ENCODE measurements at regions not wholly inside any gene's neighbourhood (a gene's known extent, or its start where the extent isn't known, plus 50 kb on each side); places are given as distances from the start of the nearest gene placed in this dataset.

DNA sequence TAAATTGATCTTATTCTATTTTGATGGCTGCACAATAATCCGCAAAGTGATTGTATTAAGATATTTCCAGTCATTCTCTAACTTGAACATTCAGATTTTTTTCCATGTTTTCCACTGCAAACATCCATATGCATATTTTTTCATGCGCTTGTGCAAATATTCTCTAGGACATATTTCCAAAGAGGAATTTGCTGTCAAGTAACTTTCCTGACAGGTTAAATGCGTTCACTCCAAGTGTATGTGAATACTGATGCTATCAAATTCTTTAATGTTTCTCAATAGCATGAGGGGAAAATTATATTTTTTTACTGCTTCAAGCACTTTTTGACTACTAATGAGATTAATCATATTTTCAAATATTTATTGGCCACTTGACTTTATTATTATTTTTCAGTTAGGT lies 135.3 kb upstream of the LGR5 start:
- Histone ChIP-seq H4K5ac (ENCODE audit: insufficient read length, low read depth, low read length) (no peak overlapping the region), H2AK5ac (ENCODE audit: insufficient read length, low read length) (no peak overlapping the region), H2BK15ac (ENCODE audit: low read depth, low read length) (no peak overlapping the region), H3K4ac (ENCODE audit: low read depth, low read length) (no peak overlapping the region), H3K27me3 (ENCODE audit: insufficient read depth, low read length) (no peaks in the 10 kb centered on the region), H3K14ac (ENCODE audit: insufficient read depth, low read length) (no peak overlapping the region), H2BK20ac (ENCODE audit: low read depth, low read length, poor library complexity, severe bottlenecking) (no peak overlapping the region), H4K20me1 (ENCODE audit: control insufficient read depth, insufficient read depth, insufficient read length) (no peaks in the 10 kb centered on the region), H2BK12ac (ENCODE audit: insufficient read length, low read depth, low read length) (no peak overlapping the region), H3K56ac (ENCODE audit: insufficient read length, low read depth, low read length) (no peak overlapping the region), H2BK120ac (ENCODE audit: low read depth, low read length, poor library complexity, severe bottlenecking) (no peak overlapping the region), H4K8ac (replicated peaks; ENCODE audit: insufficient read length, low read depth, low read length) (no peak overlapping the region), H3K27ac (ENCODE audit: insufficient read length, low read depth, low read length) (no peak overlapping the region), H3K79me2 (ENCODE audit: insufficient read depth, low read length) (no peaks in the 10 kb centered on the region), H3K9ac (ENCODE audit: extremely low read depth, insufficient read length, low read length) (no peak overlapping the region), H3K9me3 (ENCODE audit: control insufficient read depth, low read depth, low read length) (no peaks in the 10 kb centered on the region), H2BK5ac (ENCODE audit: insufficient read length, low read length) (no peak overlapping the region), H3K79me1 (ENCODE audit: insufficient read depth, low read depth, low read length, poor library complexity, severe bottlenecking) (no peaks in the 10 kb centered on the region), H4K91ac (ENCODE audit: insufficient read length, low read depth, low read length) (no peak overlapping the region), H3K23ac (ENCODE audit: insufficient read length, low read depth, low read length) (no peak overlapping the region), H3K18ac (ENCODE audit: insufficient read length, low read depth, low read length) (no peak overlapping the region), H3K4me1 (ENCODE audit: insufficient read depth, low read length) (no peaks in the 10 kb centered on the region), H2AFZ (ENCODE audit: low read length) (no peak overlapping the region), H3K4me2 (ENCODE audit: insufficient read depth, insufficient read length, low read length) (no peak overlapping the region), H3K23me2 (ENCODE audit: insufficient read length, low read depth, low read length, poor library complexity, severe bottlenecking) (no peaks in the 10 kb centered on the region), H3T11ph (ENCODE audit: low read length) (no peak overlapping the region)
- DNase-seq = no peak
- peaks cover 0 to 3% of the 10 kb centered on the region in 2 experiments; a peak in 2 of 5 replicates for H3K9me3 Mint-ChIP-seq
- H3K27me3 Mint-ChIP-seq (ENCODE audit: low read depth) = no peaks in the 10 kb centered on the region
- H3K4me1 Mint-ChIP-seq = no peaks in the 10 kb centered on the region
- H3K4me3 Mint-ChIP-seq = no peak overlapping the region
- TF ChIP-seq, protein P1, sequence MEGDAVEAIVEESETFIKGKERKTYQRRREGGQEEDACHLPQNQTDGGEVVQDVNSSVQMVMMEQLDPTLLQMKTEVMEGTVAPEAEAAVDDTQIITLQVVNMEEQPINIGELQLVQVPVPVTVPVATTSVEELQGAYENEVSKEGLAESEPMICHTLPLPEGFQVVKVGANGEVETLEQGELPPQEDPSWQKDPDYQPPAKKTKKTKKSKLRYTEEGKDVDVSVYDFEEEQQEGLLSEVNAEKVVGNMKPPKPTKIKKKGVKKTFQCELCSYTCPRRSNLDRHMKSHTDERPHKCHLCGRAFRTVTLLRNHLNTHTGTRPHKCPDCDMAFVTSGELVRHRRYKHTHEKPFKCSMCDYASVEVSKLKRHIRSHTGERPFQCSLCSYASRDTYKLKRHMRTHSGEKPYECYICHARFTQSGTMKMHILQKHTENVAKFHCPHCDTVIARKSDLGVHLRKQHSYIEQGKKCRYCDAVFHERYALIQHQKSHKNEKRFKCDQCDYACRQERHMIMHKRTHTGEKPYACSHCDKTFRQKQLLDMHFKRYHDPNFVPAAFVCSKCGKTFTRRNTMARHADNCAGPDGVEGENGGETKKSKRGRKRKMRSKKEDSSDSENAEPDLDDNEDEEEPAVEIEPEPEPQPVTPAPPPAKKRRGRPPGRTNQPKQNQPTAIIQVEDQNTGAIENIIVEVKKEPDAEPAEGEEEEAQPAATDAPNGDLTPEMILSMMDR (conservative IDR thresholded peaks at IDR 0.05) = no peak
- no CpG with 5 or more reads among the region's 3 CpGs for WGBS (ENCODE audit: extremely low coverage, insufficient read length, low lambda C conversion rate)
- no peak overlapping the region for H3K27ac Mint-ChIP-seq
- H3K36me3 Mint-ChIP-seq (ENCODE audit: insufficient read depth in 1 of 3, low read depth in 3 of 3) = no peaks in the 10 kb centered on the region
